H1 (cell line): ENCODE measurements at regions not wholly inside any gene's neighbourhood (a gene's known extent, or its start where the extent isn't known, plus 50 kb on each side); places are given as distances from the start of the nearest gene placed in this dataset.
A peak's percentile ranks its signal among the peaks of the same experiment; 100 is the strongest.

Experiments
- CTCF ChIA-PET: fragments of 300-600 bp; sonication (Branson Sonifier 250); formaldehyde crosslinking; loops from one replicate; lab custom pipeline; 2021; ENCODE audit not compliant: partially characterized antibody; lab: Charles Lee
- POLR2A ChIA-PET: fragments of 300-600 bp; sonication (Branson Sonifier 250); formaldehyde crosslinking; loops from one replicate; lab custom pipeline; 2021; ENCODE audit warnings: inconsistent platforms; ENCODE audit not compliant: partially characterized antibody; lab: Charles Lee
- DNase-seq, 2 experiments: peaks; one replicate each; pipeline versions ENCODE4 v3.0.0 to v3.0.0-alpha.2; 2010 to 2022; ENCODE audit warnings: low spot score in 2 of 2, low read depth in 1 of 2, mixed read lengths in 1 of 2
- FAIRE-seq: peaks from 2 replicates; lab custom pipeline; 2011; peaks lifted over from hg19 to GRCh38; lab: Jason Lieb, UNC
- H2AFZ ChIP-seq: 2 replicates; pipeline ENCODE4 v1.8.1; 2012; ENCODE audit warnings: low read length, inconsistent platforms
- H2AK5ac ChIP-seq: 2 replicates; pipeline ENCODE4 v1.6.1; 2013; ENCODE audit warnings: low read depth, low read length
- H2BK120ac ChIP-seq: replicated peaks from 2 replicates; pipeline ENCODE3; 2013; ENCODE audit warnings: low read depth, low read length, inconsistent platforms
- H2BK12ac ChIP-seq: 2 replicates; pipeline ENCODE4 v1.6.1; 2013; ENCODE audit warnings: low read depth, low read length
- H2BK15ac ChIP-seq: 2 replicates; pipeline ENCODE4 v1.6.1; 2013; ENCODE audit warnings: low read length
- H2BK20ac ChIP-seq: 2 replicates; pipeline ENCODE4 v1.6.1; 2013; ENCODE audit warnings: low read length
- H2BK5ac ChIP-seq: 2 replicates; pipeline ENCODE4 v1.6.1; 2013; ENCODE audit warnings: low read depth, low read length
- H3K14ac ChIP-seq: 2 replicates; pipeline ENCODE4 v1.6.1; 2013; ENCODE audit warnings: inconsistent platforms; ENCODE audit not compliant: insufficient read length
- H3K18ac ChIP-seq: 2 replicates; pipeline ENCODE4 v1.6.1; 2013; ENCODE audit warnings: low read length; ENCODE audit errors: extremely low read depth
- H3K23ac ChIP-seq: 2 replicates; pipeline ENCODE4 v1.6.1; 2013; ENCODE audit warnings: inconsistent platforms; ENCODE audit not compliant: insufficient read length
- H3K23me2 ChIP-seq: 2 replicates; pipeline ENCODE4 v1.6.1; 2013; ENCODE audit warnings: low read depth, low read length
- H3K27ac ChIP-seq: 2 replicates; pipeline ENCODE4 v1.6.1; 2011; ENCODE audit warnings: low read depth, low read length, inconsistent platforms
- H3K27me3 ChIP-seq, 4 experiments: replicated peaks in 1 of 4; 1 replicate in 1 of 4; 2 replicates in 3 of 4; pipeline versions ENCODE4 v1.6.1 to v1.8.1; 2011 to 2013; ENCODE audit warnings: low read length in 3 of 4, mild to moderate bottlenecking in 3 of 4, inconsistent platforms in 2 of 4, mixed read lengths in 2 of 4, moderate library complexity in 1 of 4; ENCODE audit not compliant: control insufficient read depth in 3 of 4, insufficient read depth in 3 of 4; ENCODE audit errors: extremely low read depth in 1 of 4
- H3K36me3 ChIP-seq, 4 experiments: 2 replicates each; pipeline versions ENCODE4 v1.6.1 to v1.8.1; 2011 to 2013; ENCODE audit warnings: mild to moderate bottlenecking in 4 of 4, low read length in 3 of 4, moderate library complexity in 2 of 4, control low read depth in 1 of 4, inconsistent platforms in 1 of 4; ENCODE audit not compliant: insufficient read depth in 4 of 4, control insufficient read depth in 2 of 4
- H3K4ac ChIP-seq: replicated peaks from 2 replicates; pipeline ENCODE3; 2013; ENCODE audit warnings: low read length, low read depth, mixed read lengths, inconsistent platforms; ENCODE audit not compliant: insufficient read length
- H3K4me1 ChIP-seq, 4 experiments: replicated peaks in 1 of 4; 1 replicate in 1 of 4; 2 replicates in 3 of 4; pipeline versions ENCODE4 v1.6.1 to v1.8.1; 2011 to 2013; ENCODE audit warnings: low read length in 3 of 4, inconsistent platforms in 2 of 4, mixed read lengths in 1 of 4; ENCODE audit not compliant: insufficient read depth in 4 of 4, control insufficient read depth in 3 of 4
- H3K4me2 ChIP-seq, 2 experiments: 2 replicates each; pipeline versions ENCODE4 v1.6.1 to v1.8.1; 2011 to 2013; ENCODE audit warnings: low read depth in 2 of 2, low read length in 2 of 2, control low read depth in 1 of 2, inconsistent platforms in 1 of 2, mild to moderate bottlenecking in 1 of 2; ENCODE audit not compliant: insufficient read depth in 1 of 2
- H3K4me3 ChIP-seq, 4 experiments: fragments of 200-600, 300-600 bp in 1 of 4; sonication (generic), shearing (Covaris generic), sonication (Bioruptor Twin) in 1 of 4; 2 replicates each; pipeline versions ENCODE4 v1.5.1 to v1.8.1; 2011 to 2016; ENCODE audit warnings: low read length in 4 of 4, low read depth in 3 of 4, control low read depth in 2 of 4, inconsistent platforms in 2 of 4, mild to moderate bottlenecking in 2 of 4, mixed read lengths in 1 of 4, moderate library complexity in 1 of 4; ENCODE audit not compliant: insufficient read depth in 2 of 4; ENCODE audit errors: extremely low read depth in 1 of 4
- H3K56ac ChIP-seq: replicated peaks from 2 replicates; pipeline ENCODE3; 2013; ENCODE audit warnings: low read depth, mild to moderate bottlenecking, mixed read lengths, low read length, inconsistent platforms; ENCODE audit not compliant: insufficient read length
- H3K79me1 ChIP-seq: 2 replicates; pipeline ENCODE4 v1.6.1; 2013; ENCODE audit warnings: low read depth, low read length, control low read depth
- H3K79me2 ChIP-seq, 2 experiments: 2 replicates each; pipeline versions ENCODE4 v1.6.1 to v1.8.1; 2012 to 2013; ENCODE audit warnings: low read length in 2 of 2, mild to moderate bottlenecking in 2 of 2, inconsistent platforms in 1 of 2; ENCODE audit not compliant: insufficient read depth in 2 of 2, control insufficient read depth in 1 of 2
- H3K9ac ChIP-seq, 4 experiments: replicated peaks in 1 of 4; 1 replicate in 1 of 4; 2 replicates in 3 of 4; pipeline versions ENCODE4 v1.6.1 to v1.8.1; 2011 to 2013; ENCODE audit warnings: low read depth in 3 of 4, low read length in 3 of 4, control low read depth in 2 of 4, mild to moderate bottlenecking in 2 of 4, moderate library complexity in 2 of 4, inconsistent platforms in 1 of 4; ENCODE audit errors: extremely low read depth in 1 of 4
- H3K9me3 ChIP-seq, 2 experiments: 2 replicates each; pipeline versions ENCODE4 v1.6.1 to v1.8.1; 2012 to 2013; ENCODE audit warnings: mild to moderate bottlenecking in 2 of 2, moderate library complexity in 2 of 2, control low read depth in 1 of 2, inconsistent platforms in 1 of 2, low read depth in 1 of 2, low read length in 1 of 2, mixed read lengths in 1 of 2; ENCODE audit not compliant: insufficient read depth in 2 of 2
- H4K20me1 ChIP-seq, 2 experiments: replicated peaks in 1 of 2; 2 replicates each; pipeline versions ENCODE3 to v1.8.1; 2011 to 2013; ENCODE audit warnings: inconsistent platforms in 2 of 2, low read length in 2 of 2, mild to moderate bottlenecking in 1 of 2; ENCODE audit not compliant: insufficient read depth in 2 of 2, control insufficient read depth in 1 of 2
- H4K5ac ChIP-seq: 2 replicates; pipeline ENCODE4 v1.6.1; 2013; ENCODE audit warnings: low read length, low read depth, mixed read lengths, inconsistent platforms; ENCODE audit not compliant: insufficient read length
- H4K8ac ChIP-seq: 2 replicates; pipeline ENCODE4 v1.8.0; 2013; ENCODE audit warnings: mild to moderate bottlenecking, moderate library complexity, low read length, inconsistent platforms; ENCODE audit not compliant: insufficient read depth; ENCODE audit errors: extremely low read depth
- H4K91ac ChIP-seq: replicated peaks from 2 replicates; pipeline ENCODE3; 2013; ENCODE audit warnings: low read length, mixed read lengths, inconsistent platforms; ENCODE audit not compliant: insufficient read length
- CBX5 ChIP-seq: fragments of 300-800, 300-1000 bp; sonication (generic); IDR thresholded peaks from 2 replicates; pipeline ENCODE4 v1.7.1; 2016; ENCODE audit warnings: antibody characterized with exemption, low read length, low read depth
- CHD2 ChIP-seq: IDR thresholded peaks from 2 replicates; pipeline ENCODE4 v1.6.1; 2012; ENCODE audit warnings: low read length, improper control_type of control experiment
- CTCF ChIP-seq, 3 experiments: IDR thresholded peaks; 1 replicate in 2 of 3; 2 replicates in 1 of 3; pipeline versions ENCODE4 v1.5.1 to v1.6.1; 2011; ENCODE audit warnings: low read length in 3 of 3, mild to moderate bottlenecking in 3 of 3, inconsistent platforms in 2 of 3, low read depth in 1 of 3, moderate library complexity in 1 of 3; ENCODE audit not compliant: insufficient read depth in 1 of 3; ENCODE audit errors: control extremely low read depth in 1 of 3
- GABPA ChIP-seq: IDR thresholded peaks from 2 replicates; pipeline ENCODE4 v1.6.1; 2011; ENCODE audit warnings: mild to moderate bottlenecking, low read length, moderate library complexity, borderline replicate concordance; ENCODE audit not compliant: insufficient read depth
- KDM5A ChIP-seq: fragments of 200-600 bp; IDR thresholded peaks from 2 replicates; pipeline ENCODE4 v1.7.1; 2012; ENCODE audit warnings: mild to moderate bottlenecking, low read length, inconsistent platforms, mixed read lengths
- MAFK ChIP-seq: IDR thresholded peaks from 2 replicates; pipeline ENCODE4 v1.6.1; 2012; ENCODE audit warnings: low read depth, mild to moderate bottlenecking, improper control_type of control experiment, low read length
- MAX ChIP-seq: IDR thresholded peaks from 2 replicates; pipeline ENCODE4 v1.6.1; 2012; ENCODE audit warnings: inconsistent platforms
- NANOG ChIP-seq: IDR thresholded peaks from 2 replicates; pipeline ENCODE4 v1.6.1; 2011; ENCODE audit warnings: low read length, low read depth, mild to moderate bottlenecking, inconsistent platforms; ENCODE audit not compliant: insufficient read depth, poor library complexity, severe bottlenecking
- POU5F1 ChIP-seq: IDR thresholded peaks from 2 replicates; pipeline ENCODE4 v1.6.1; 2011; ENCODE audit warnings: low read depth, mild to moderate bottlenecking, low read length, moderate library complexity
- SUZ12 ChIP-seq: fragments of 200-600 bp; sonication (generic); IDR thresholded peaks from 2 replicates; pipeline ENCODE4 v1.6.1; 2012; ENCODE audit warnings: mild to moderate bottlenecking, inconsistent platforms, low read length, moderate library complexity, mixed read lengths
- TBP ChIP-seq: IDR thresholded peaks from 2 replicates; pipeline ENCODE4 v1.6.1; 2011; ENCODE audit warnings: low read depth, low read length, improper control_type of control experiment
- TEAD4 ChIP-seq: IDR thresholded peaks from 2 replicates; pipeline ENCODE4 v1.6.1; 2012; ENCODE audit warnings: low read depth, low read length, inconsistent platforms, mixed read lengths
- WGBS, 2 experiments: shearing (Covaris generic) in 1 of 2; methylation state at CpG; one replicate each; pipeline versions ENCODE4 v1.1.6 to v1.1.7; 2013 to 2015; ENCODE audit warnings: low lambda C conversion rate in 2 of 2, mixed read lengths in 2 of 2, inconsistent platforms in 1 of 2, low coverage in 1 of 2, missing lambda C conversion rate in 1 of 2; ENCODE audit not compliant: insufficient replicate concordance in 2 of 2, insufficient coverage in 1 of 2, insufficient read length in 1 of 2; ENCODE audit errors: extremely low coverage in 1 of 2, missing lambda C conversion rate in 1 of 2; 5-methylcytosine and 5-hydroxymethylcytosine counted together

GRCh38 chr10:11682851-11683250 is 59.3 kb upstream of the ECHDC3 start:
- Histone ChIP-seq H2BK12ac (no peak overlapping the region), H3K9ac (no peak overlapping the region), H2BK15ac (no peak overlapping the region), H3K36me3 (no peaks in the 10 kb centered on the region), H3K79me2 (no peaks in the 10 kb centered on the region), H4K5ac (no peak overlapping the region), H3K4me3 (no peak overlapping the region), H3K4me2 (no peak overlapping the region), H3K9me3 (no peaks in the 10 kb centered on the region), H4K91ac (no peak overlapping the region), H2BK5ac (no peak overlapping the region), H3K23me2 (no peaks in the 10 kb centered on the region), H2AFZ (0 out of 2 replicates have a peak overlapping the region, but pooled peaks have one; percentile 75), H3K23ac (no peak overlapping the region), H3K27me3 (no peaks in the 10 kb centered on the region; a peak in 1 of 7 replicates), H2BK20ac (no peak overlapping the region), H4K20me1 (no peaks in the 10 kb centered on the region), H2AK5ac (no peak overlapping the region), H3K4ac (no peak overlapping the region), H3K79me1 (no peaks in the 10 kb centered on the region), H3K4me1 (peaks cover 0 to 11% (median 3%) of the 10 kb centered on the region in 4 experiments; a peak in 3 of 7 replicates), H2BK120ac (no peak overlapping the region), H4K8ac (no peak overlapping the region), H3K27ac (no peak overlapping the region), H3K18ac (no peak overlapping the region), H3K14ac (no peak overlapping the region), H3K56ac (no peak overlapping the region)
- ChIA-PET CTCF (interaction anchor here (1.6 kb wide), 1 partner anchor 16 kb away, joined by 3 read pairs; no protein-coding TSS in a partner anchor), POLR2A (interaction anchor here (1.1 kb wide), 1 partner anchor 13 kb away, joined by 3 read pairs; no protein-coding TSS in a partner anchor)
- DNase-seq (no peak), FAIRE-seq (no peak)
- 90% methylated on average over 14 of the region's 14 CpGs; no CpG with 5 or more reads in 1 of the 2 experiments for WGBS, 2 experiments
- TF ChIP-seq CHD2, result no peak
- no peak for TF ChIP-seq MAX
- TF ChIP-seq CBX5, result no peak
- TF ChIP-seq SUZ12, result no peak
- TF ChIP-seq KDM5A, result no peak
- TF ChIP-seq TEAD4, result no peak
- no peak for TF ChIP-seq GABPA
- TF ChIP-seq CTCF (IDR thresholded peaks at IDR 0.05; ENCODE audit: control extremely low read depth in 1 of 3, insufficient read depth in 1 of 3, low read depth in 1 of 3, low read length in 3 of 3), result no peak
- no peak for TF ChIP-seq POU5F1
- TF ChIP-seq MAFK, result no peak
- no peak for TF ChIP-seq TBP
- no peak for TF ChIP-seq NANOG
